A549 (cell line): ENCODE measurements at regions not wholly inside any gene's neighbourhood (a gene's known extent, or its start where the extent isn't known, plus 50 kb on each side); places are given as distances from the start of the nearest gene placed in this dataset.

Experiments used
- ATAC-seq, 2 experiments: fragments of 200-7000 bp in 1 of 2; fragments of >200 bp in 1 of 2; cut with Nextera tagmentation in 1 of 2; cut with Tn5 transposase in 1 of 2; 3 replicates each; pipeline versions ENCODE4 v1.8.0 to v1.9.1; 2018 to 2020; ENCODE audit warnings: mild to moderate bottlenecking in 1 of 2, moderate library complexity in 1 of 2
- CTCF ChIA-PET: fragments of 300-600 bp; sonication (Branson Sonifier 250); formaldehyde crosslinking; extraction: SDS; loops from one replicate; lab custom pipeline; 2021; ENCODE audit warnings: antibody characterized with exemption, inconsistent platforms; lab: Yijun Ruan, JAX
- POLR2A ChIA-PET: fragments of 350-600 bp; formaldehyde crosslinking; extraction: SDS; loops from one replicate; lab custom pipeline; 2021; ENCODE audit warnings: antibody characterized with exemption, inconsistent platforms; lab: Yijun Ruan, JAX
- DNase-seq, 2 experiments: peaks; one replicate each; pipeline versions ENCODE4 v3.0.0 to v3.0.0-alpha.2; 2011 to 2016; ENCODE audit warnings: low read depth in 1 of 2, low spot score in 1 of 2
- FAIRE-seq: peaks from 2 replicates; lab custom pipeline; 2011; peaks lifted over from hg19 to GRCh38; lab: Jason Lieb, UNC
- H3K27ac ChIP-seq, 2 experiments: fragments of >200 bp; sonication (Bioruptor Twin); formaldehyde crosslinking; 3 replicates each; pipeline ENCODE4 v1.5.1; 2016 to 2017
- H3K4me1 ChIP-seq: fragments of >200 bp; sonication (Bioruptor Twin); formaldehyde crosslinking; 3 replicates; pipeline ENCODE4 v1.6.1; 2016
- H3K4me2 ChIP-seq: fragments of >200 bp; sonication (Bioruptor Twin); formaldehyde crosslinking; 3 replicates; pipeline ENCODE4 v1.6.1; 2016
- H3K4me3 ChIP-seq: fragments of >200 bp; sonication (Bioruptor Twin); formaldehyde crosslinking; 3 replicates; pipeline ENCODE4 v1.5.1; 2016
- H3K9me3 ChIP-seq: fragments of >200 bp; sonication (Bioruptor Twin); formaldehyde crosslinking; 3 replicates; pipeline ENCODE4 v1.6.1; 2016
- BHLHE40 ChIP-seq: IDR thresholded peaks from 2 replicates; pipeline ENCODE4 v1.6.1; 2012; ENCODE audit warnings: low read depth, low read length, inconsistent platforms
- CBX2 ChIP-seq: fragments of 200-600 bp; sonication (generic); IDR thresholded peaks from 2 replicates; pipeline ENCODE4 v1.6.1; 2016; ENCODE audit warnings: low read depth, mild to moderate bottlenecking, borderline replicate concordance
- CHD2 ChIP-seq: fragments of 150-350 bp; IDR thresholded peaks from 2 replicates; pipeline ENCODE4 v1.6.1; 2014; ENCODE audit warnings: low read length; ENCODE audit not compliant: partially characterized antibody
- EHF ChIP-seq: fragments of 250-450 bp; sonication (Bioruptor Pico); IDR thresholded peaks from 2 replicates; pipeline ENCODE4 v1.5.0; 2020; ENCODE audit warnings: mild to moderate bottlenecking
- FOSB ChIP-seq: fragments of 250-450 bp; sonication (Bioruptor Pico); IDR thresholded peaks from 2 replicates; pipeline ENCODE4 v1.5.0; 2020; ENCODE audit warnings: mild to moderate bottlenecking, moderate library complexity
- FOSL2 ChIP-seq, 2 experiments: fragments of 450-650 bp in 1 of 2; fragments of >200 bp in 1 of 2; sonication (Bioruptor Twin) in 1 of 2; formaldehyde crosslinking; IDR thresholded peaks; 2 replicates each; pipeline versions ENCODE4 v1.5.0 to v1.6.1; 2016 to 2020; ENCODE audit warnings: mild to moderate bottlenecking in 1 of 2, moderate library complexity in 1 of 2
- GATA3 ChIP-seq: IDR thresholded peaks from 2 replicates; pipeline ENCODE4 v1.6.1; 2012; ENCODE audit warnings: borderline replicate concordance
- HDAC2 ChIP-seq: fragments of 200-600 bp; sonication (generic); IDR thresholded peaks from 2 replicates; pipeline ENCODE4 v1.6.1; 2016
- HEYL ChIP-seq: fragments of 250-450 bp; sonication (Bioruptor Pico); IDR thresholded peaks from 2 replicates; pipeline ENCODE4 v1.8.0; 2021; ENCODE audit warnings: mild to moderate bottlenecking, moderate library complexity
- HMGXB4 ChIP-seq: fragments of 250-450 bp; sonication (Bioruptor Pico); IDR thresholded peaks from 2 replicates; pipeline ENCODE4 v1.5.0; 2021; ENCODE audit warnings: mild to moderate bottlenecking, moderate library complexity, borderline replicate concordance
- HOXB13 ChIP-seq: fragments of 250-450 bp; sonication (Bioruptor Pico); IDR thresholded peaks from 2 replicates; pipeline ENCODE4 v1.5.0; 2020; ENCODE audit warnings: low read depth, mild to moderate bottlenecking, moderate library complexity
- HOXB5 ChIP-seq: fragments of 250-450 bp; sonication (Bioruptor Pico); IDR thresholded peaks from 2 replicates; pipeline ENCODE4 v1.5.0; 2020; ENCODE audit warnings: mild to moderate bottlenecking, moderate library complexity
- MAZ ChIP-seq: fragments of 150-350 bp; IDR thresholded peaks from 2 replicates; pipeline ENCODE4 v1.6.1; 2014; ENCODE audit warnings: antibody characterized with exemption, low read depth, low read length, borderline replicate concordance
- PHF8 ChIP-seq: fragments of 200-600 bp; sonication (generic); IDR thresholded peaks from 2 replicates; pipeline ENCODE4 v1.6.1; 2016; ENCODE audit warnings: low read depth, mild to moderate bottlenecking, antibody characterized with exemption, moderate library complexity, borderline replicate concordance
- RAD21 ChIP-seq, 2 experiments: fragments of >200 bp in 1 of 2; sonication (Bioruptor Twin) in 1 of 2; formaldehyde crosslinking in 1 of 2; IDR thresholded peaks in 1 of 2; conservative IDR thresholded peaks in 1 of 2; 2 replicates in 1 of 2; 3 replicates in 1 of 2; pipeline ENCODE4 v1.6.1; 2012 to 2018; ENCODE audit warnings: inconsistent platforms in 1 of 2
- RCOR1 ChIP-seq: fragments of 150-350 bp; IDR thresholded peaks from 2 replicates; pipeline ENCODE4 v1.6.1; 2014; ENCODE audit warnings: antibody characterized with exemption, low read length, low read depth
- RNF2 ChIP-seq: fragments of 200-600 bp; sonication (generic); IDR thresholded peaks from 2 replicates; pipeline ENCODE4 v1.6.1; 2016; ENCODE audit warnings: low read depth, mild to moderate bottlenecking, antibody characterized with exemption, moderate library complexity, borderline replicate concordance
- SREBF2 ChIP-seq: fragments of 450-650 bp; IDR thresholded peaks from 2 replicates; pipeline ENCODE4 v1.6.1; 2014; ENCODE audit warnings: mild to moderate bottlenecking, moderate library complexity
- TFCP2L1 ChIP-seq: fragments of 250-450 bp; sonication (Bioruptor Pico); IDR thresholded peaks from 2 replicates; pipeline ENCODE4 v1.5.0; 2021; ENCODE audit warnings: mild to moderate bottlenecking
- TP53 ChIP-seq: fragments of 250-450 bp; sonication (Bioruptor Pico); IDR thresholded peaks from 2 replicates; pipeline ENCODE4 v1.5.0; 2021; ENCODE audit warnings: mild to moderate bottlenecking, moderate library complexity
- ZNF302 ChIP-seq: fragments of 250-450 bp; sonication (Bioruptor Pico); IDR thresholded peaks from 2 replicates; pipeline ENCODE4 v1.9.0; 2021; ENCODE audit warnings: inconsistent platforms, mild to moderate bottlenecking, moderate library complexity
- ZSCAN20 ChIP-seq: fragments of 250-450 bp; sonication (Bioruptor Pico); IDR thresholded peaks from 2 replicates; pipeline ENCODE4 v1.8.0; 2022; ENCODE audit warnings: mild to moderate bottlenecking, moderate library complexity
- whole genome bisulfite sequencing: methylation state at CpG from one replicate; pipeline ENCODE4 v1.1.6; 2017; ENCODE audit errors: missing lambda C conversion rate; 5-methylcytosine and 5-hydroxymethylcytosine counted together
- TF ChIP-seq, protein P1 (sequence below): fragments of 150-350 bp; IDR thresholded peaks from 2 replicates; pipeline ENCODE4 v1.6.1; 2014; ENCODE audit warnings: low read depth, mild to moderate bottlenecking, low read length
- TF ChIP-seq, protein P2 (sequence below): fragments of 450-650 bp; IDR thresholded peaks from 2 replicates; pipeline ENCODE4 v1.6.1; 2014; ENCODE audit warnings: antibody characterized with exemption

DNA sequence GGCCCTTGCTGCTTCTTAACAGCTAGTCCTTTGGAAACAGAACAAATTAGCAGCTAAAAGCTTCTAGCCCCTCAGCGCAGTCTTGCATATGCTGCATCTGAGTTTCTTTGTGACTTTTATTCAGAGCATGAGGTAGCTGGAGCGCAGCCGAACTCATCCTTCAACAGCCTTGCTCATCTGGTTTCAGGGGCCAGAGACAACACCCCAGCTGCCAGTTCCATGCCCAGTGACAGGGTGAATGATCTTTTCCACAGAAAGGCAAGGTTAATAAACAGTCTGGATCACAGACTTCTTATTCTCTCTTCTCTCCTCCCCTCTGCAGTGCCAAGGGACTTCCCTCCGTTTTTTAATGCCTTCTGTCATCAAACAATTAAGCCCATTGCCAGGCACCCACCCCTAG lies 216.6 kb upstream of the INTU start:
- CTCF ChIA-PET = interaction anchor here (0.7 to 1.5 kb wide), 2 partner anchors 13 to 15 kb away, joined by 3 to 4 read pairs; no protein-coding TSS in a partner anchor
- ATAC-seq = no peak
- Histone ChIP-seq H3K27ac (no peak overlapping the region), H3K4me2 (no peak overlapping the region), H3K4me3 (no peak overlapping the region), H3K9me3 (no peaks in the 10 kb centered on the region), H3K4me1 (no peaks in the 10 kb centered on the region)
- no peak for FAIRE-seq
- TF ChIP-seq FOSL2 (IDR thresholded peaks at IDR 0.05) = no peak
- TF ChIP-seq FOSL2 (CRISPR knock-in tag; IDR thresholded peaks at IDR 0.05) = no peak
- TF ChIP-seq RAD21 (conservative IDR thresholded peaks at IDR 0.05 in 1 of 2, IDR thresholded peaks at IDR 0.05 in 1 of 2) = no peak
- TF ChIP-seq HOXB13 (CRISPR knock-in tag) = no peak
- TF ChIP-seq, protein P1, sequence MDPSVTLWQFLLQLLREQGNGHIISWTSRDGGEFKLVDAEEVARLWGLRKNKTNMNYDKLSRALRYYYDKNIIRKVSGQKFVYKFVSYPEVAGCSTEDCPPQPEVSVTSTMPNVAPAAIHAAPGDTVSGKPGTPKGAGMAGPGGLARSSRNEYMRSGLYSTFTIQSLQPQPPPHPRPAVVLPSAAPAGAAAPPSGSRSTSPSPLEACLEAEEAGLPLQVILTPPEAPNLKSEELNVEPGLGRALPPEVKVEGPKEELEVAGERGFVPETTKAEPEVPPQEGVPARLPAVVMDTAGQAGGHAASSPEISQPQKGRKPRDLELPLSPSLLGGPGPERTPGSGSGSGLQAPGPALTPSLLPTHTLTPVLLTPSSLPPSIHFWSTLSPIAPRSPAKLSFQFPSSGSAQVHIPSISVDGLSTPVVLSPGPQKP = no peak
- no peak for TF ChIP-seq RCOR1
- no peak for TF ChIP-seq CBX2
- TF ChIP-seq TP53 (CRISPR knock-in tag) = no peak
- TF ChIP-seq HEYL (CRISPR knock-in tag) = no peak
- no peak for TF ChIP-seq RNF2
- TF ChIP-seq HMGXB4 (CRISPR knock-in tag) = no peak
- no peak for TF ChIP-seq TFCP2L1 (CRISPR knock-in tag)
- TF ChIP-seq PHF8 = no peak
- TF ChIP-seq, protein P2, sequence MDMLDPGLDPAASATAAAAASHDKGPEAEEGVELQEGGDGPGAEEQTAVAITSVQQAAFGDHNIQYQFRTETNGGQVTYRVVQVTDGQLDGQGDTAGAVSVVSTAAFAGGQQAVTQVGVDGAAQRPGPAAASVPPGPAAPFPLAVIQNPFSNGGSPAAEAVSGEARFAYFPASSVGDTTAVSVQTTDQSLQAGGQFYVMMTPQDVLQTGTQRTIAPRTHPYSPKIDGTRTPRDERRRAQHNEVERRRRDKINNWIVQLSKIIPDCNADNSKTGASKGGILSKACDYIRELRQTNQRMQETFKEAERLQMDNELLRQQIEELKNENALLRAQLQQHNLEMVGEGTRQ = no peak
- no peak for TF ChIP-seq SREBF2
- TF ChIP-seq FOSB (CRISPR knock-in tag) = no peak
- TF ChIP-seq HDAC2 = no peak
- no peak for TF ChIP-seq HOXB5
- no peak for TF ChIP-seq MAZ
- no peak for TF ChIP-seq BHLHE40
- POLR2A ChIA-PET = no interaction called here
- WGBS = 46% methylated on average over 4 of the region's 4 CpGs
- no peak for DNase-seq

GRCh38 chr4:127417885-127418535 lies 214.7 kb upstream of the INTU start:
- Histone ChIP-seq H3K4me1 (no peaks in the 10 kb centered on the region), H3K4me2 (no peak overlapping the region), H3K4me3 (no peak overlapping the region), H3K9me3 (no peaks in the 10 kb centered on the region), H3K27ac (no peak overlapping the region)
- ChIA-PET POLR2A (no interaction called here), CTCF (no interaction called here)
- no peak for DNase-seq
- no peak for FAIRE-seq
- ATAC-seq = no peak
- WGBS = 6% methylated on average over 3 of the region's 3 CpGs
- no peak for TF ChIP-seq GATA3
- TF ChIP-seq EHF (CRISPR knock-in tag) = no peak
- TF ChIP-seq CHD2 = no peak
- TF ChIP-seq TP53 (CRISPR knock-in tag) = no peak
- TF ChIP-seq FOSB (CRISPR knock-in tag) = no peak
- TF ChIP-seq PHF8 = no peak
- no peak for TF ChIP-seq ZSCAN20 (CRISPR knock-in tag)
- no peak for TF ChIP-seq HOXB13 (CRISPR knock-in tag)
- no peak for TF ChIP-seq ZNF302 (CRISPR knock-in tag)
- no peak for TF ChIP-seq CBX2
- no peak for TF ChIP-seq RNF2
